ENCODE measurements at regions not wholly inside any gene's neighbourhood (a gene's known extent, or its start where the extent isn't known, plus 50 kb on each side); places are given as distances from the start of the nearest gene placed in this dataset.

- no peak for TF ChIP-seq POLR2A (IDR thresholded peaks at IDR 0.05)
- no peak for TF ChIP-seq CTCF (IDR thresholded peaks at IDR 0.05)
Measured at GRCh38 chr2:238638100-238638981, 209.5 kb upstream of the TWIST2 start.

Measured in uterus (tissue), 2 donors.